H1 (cell line): ENCODE measurements at regions not wholly inside any gene's neighbourhood (a gene's known extent, or its start where the extent isn't known, plus 50 kb on each side); places are given as distances from the start of the nearest gene placed in this dataset.

Source experiments
- FOSL1 ChIP-seq: IDR thresholded peaks from 2 replicates; pipeline ENCODE4 v1.6.1; 2011; ENCODE audit warnings: mild to moderate bottlenecking, low read depth, low read length, moderate library complexity; ENCODE audit not compliant: insufficient read depth
- GABPA ChIP-seq: IDR thresholded peaks from 2 replicates; pipeline ENCODE4 v1.6.1; 2011; ENCODE audit warnings: mild to moderate bottlenecking, low read length, moderate library complexity, borderline replicate concordance; ENCODE audit not compliant: insufficient read depth

GRCh38 chr3:162368417-162368816, 871.8 kb downstream of the OTOL1 start (continued):
- TF ChIP-seq GABPA = no peak
- no peak for TF ChIP-seq FOSL1
